ENCODE measurements at regions not wholly inside any gene's neighbourhood (a gene's known extent, or its start where the extent isn't known, plus 50 kb on each side); places are given as distances from the start of the nearest gene placed in this dataset.

DNA sequence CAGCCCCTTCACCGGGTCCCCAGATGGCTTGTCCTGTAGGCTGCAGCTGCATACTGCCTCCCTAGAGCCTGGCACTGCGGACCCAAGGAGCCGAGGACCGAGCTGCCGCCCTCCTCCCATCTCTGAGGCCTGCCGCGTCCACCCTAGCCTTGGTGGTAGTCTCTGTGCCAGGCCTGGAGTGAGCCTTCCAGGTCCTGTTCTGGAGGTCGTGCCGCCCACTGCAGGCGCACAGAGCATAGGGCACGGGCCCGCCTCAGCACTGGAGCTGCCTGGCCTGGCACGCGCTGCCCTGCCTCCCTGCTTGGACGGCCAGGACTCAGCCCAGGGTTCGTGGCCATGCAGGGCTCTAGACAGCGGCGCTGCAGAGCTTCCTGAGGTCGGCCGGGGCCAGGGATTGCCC, 239.5 kb downstream of the DCDC2C start (continued):
- TF ChIP-seq, protein P1, sequence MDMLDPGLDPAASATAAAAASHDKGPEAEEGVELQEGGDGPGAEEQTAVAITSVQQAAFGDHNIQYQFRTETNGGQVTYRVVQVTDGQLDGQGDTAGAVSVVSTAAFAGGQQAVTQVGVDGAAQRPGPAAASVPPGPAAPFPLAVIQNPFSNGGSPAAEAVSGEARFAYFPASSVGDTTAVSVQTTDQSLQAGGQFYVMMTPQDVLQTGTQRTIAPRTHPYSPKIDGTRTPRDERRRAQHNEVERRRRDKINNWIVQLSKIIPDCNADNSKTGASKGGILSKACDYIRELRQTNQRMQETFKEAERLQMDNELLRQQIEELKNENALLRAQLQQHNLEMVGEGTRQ (IDR thresholded peaks at IDR 0.05) = no peak
- TF ChIP-seq SMC3 (IDR thresholded peaks at IDR 0.05) = no peak
- TF ChIP-seq KDM1A (IDR thresholded peaks at IDR 0.05; ENCODE audit: low read depth) = no peak
- TF ChIP-seq JUN (IDR thresholded peaks at IDR 0.05) = no peak

DNA sequence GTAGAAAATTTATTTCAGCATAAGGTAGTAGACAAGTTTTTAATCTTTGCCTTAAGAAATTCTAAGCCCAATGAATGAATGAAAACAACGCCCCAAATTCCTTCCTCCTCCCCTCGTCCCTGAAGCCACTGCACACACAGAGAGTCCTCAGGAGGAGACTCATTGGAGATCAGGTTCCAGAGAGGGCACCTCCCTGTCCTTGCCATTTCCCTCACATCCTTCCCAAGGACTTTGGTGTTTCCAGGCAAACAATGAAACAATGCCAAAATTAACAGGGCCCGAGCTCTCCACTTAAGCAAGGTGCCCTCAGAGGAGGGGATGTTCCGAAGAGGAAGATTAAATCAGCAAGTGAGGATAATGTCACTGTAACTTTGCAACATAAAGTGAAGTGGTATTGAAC, 240.7 kb downstream of the DCDC2C start:
- Histone ChIP-seq H3K9me3 (no peaks in the 10 kb centered on the region), H3K4me3 (no peak overlapping the region), H3K27ac (no peak overlapping the region), H3K4me2 (no peak overlapping the region), H3K4me1 (no peaks in the 10 kb centered on the region)
- 2% methylated on average over 4 of the region's 4 CpGs for WGBS (ENCODE audit: missing lambda C conversion rate)
- DNase-seq (ENCODE audit: low read depth in 1 of 2, low spot score in 1 of 2) (no peak), FAIRE-seq (no peak), ATAC-seq (no peak)
- CTCF ChIA-PET = interaction anchor here (1.2 to 3.0 kb wide), 2 partner anchors 15 to 216 kb away, joined by 3 to 15 read pairs; no protein-coding TSS in a partner anchor
- POLR2A ChIA-PET = no interaction called here
- no peak for TF ChIP-seq ZC3H11A (IDR thresholded peaks at IDR 0.05)
- no peak for TF ChIP-seq RFX5 (IDR thresholded peaks at IDR 0.05)
- TF ChIP-seq SREBF2 (IDR thresholded peaks at IDR 0.05) = no peak
- no peak for TF ChIP-seq ZSCAN20 (CRISPR knock-in tag; IDR thresholded peaks at IDR 0.05)
- TF ChIP-seq BHLHE40 (IDR thresholded peaks at IDR 0.05; ENCODE audit: low read depth, low read length) = no peak
- TF ChIP-seq KDM1A (IDR thresholded peaks at IDR 0.05; ENCODE audit: low read depth) = no peak
- TF ChIP-seq CHD2 (IDR thresholded peaks at IDR 0.05; ENCODE audit: low read length, partially characterized antibody) = no peak
- no peak for TF ChIP-seq HOXA7 (CRISPR knock-in tag; IDR thresholded peaks at IDR 0.05)
- TF ChIP-seq HOXB13 (CRISPR knock-in tag; IDR thresholded peaks at IDR 0.05; ENCODE audit: low read depth) = no peak
- TF ChIP-seq RARB (CRISPR knock-in tag; IDR thresholded peaks at IDR 0.05) = no peak
- no peak for TF ChIP-seq KDM5A (IDR thresholded peaks at IDR 0.05)
- TF ChIP-seq MAZ (IDR thresholded peaks at IDR 0.05; ENCODE audit: borderline replicate concordance, low read depth, low read length) = no peak
- no peak for TF ChIP-seq TP53 (CRISPR knock-in tag; IDR thresholded peaks at IDR 0.05)
- TF ChIP-seq FOSL2 (IDR thresholded peaks at IDR 0.05) = no peak
- no peak for TF ChIP-seq FOSL2 (CRISPR knock-in tag; IDR thresholded peaks at IDR 0.05)
- no peak for TF ChIP-seq POLR2A (IDR thresholded peaks at IDR 0.05; ENCODE audit: low read length)
- no peak for TF ChIP-seq EHMT2 (IDR thresholded peaks at IDR 0.05; ENCODE audit: low read depth)

DNA sequence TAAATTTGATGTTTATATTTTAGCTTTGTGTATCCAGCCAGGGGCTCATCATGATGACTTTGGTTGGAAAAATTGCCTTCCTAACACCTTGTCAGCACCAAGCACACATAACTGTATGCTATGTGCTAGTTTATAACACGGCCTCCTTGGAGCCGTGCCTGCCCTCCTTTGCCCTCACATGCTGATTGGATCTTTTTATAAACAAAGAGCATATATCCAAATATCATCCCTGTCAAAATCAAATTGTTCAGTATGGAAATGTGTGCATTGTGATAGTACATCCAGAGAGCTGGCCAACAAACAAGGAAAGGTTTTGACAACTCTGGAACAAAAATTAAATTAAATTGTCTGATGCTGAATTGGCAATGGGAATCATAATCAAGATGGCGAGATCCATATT, 241.5 kb downstream of the DCDC2C start:
- TF ChIP-seq, protein P2, sequence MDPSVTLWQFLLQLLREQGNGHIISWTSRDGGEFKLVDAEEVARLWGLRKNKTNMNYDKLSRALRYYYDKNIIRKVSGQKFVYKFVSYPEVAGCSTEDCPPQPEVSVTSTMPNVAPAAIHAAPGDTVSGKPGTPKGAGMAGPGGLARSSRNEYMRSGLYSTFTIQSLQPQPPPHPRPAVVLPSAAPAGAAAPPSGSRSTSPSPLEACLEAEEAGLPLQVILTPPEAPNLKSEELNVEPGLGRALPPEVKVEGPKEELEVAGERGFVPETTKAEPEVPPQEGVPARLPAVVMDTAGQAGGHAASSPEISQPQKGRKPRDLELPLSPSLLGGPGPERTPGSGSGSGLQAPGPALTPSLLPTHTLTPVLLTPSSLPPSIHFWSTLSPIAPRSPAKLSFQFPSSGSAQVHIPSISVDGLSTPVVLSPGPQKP (IDR thresholded peaks at IDR 0.05; ENCODE audit: low read depth, low read length) = no peak
- no peak overlapping the region for H3K27ac ChIP-seq
- no peak for FAIRE-seq

DNA sequence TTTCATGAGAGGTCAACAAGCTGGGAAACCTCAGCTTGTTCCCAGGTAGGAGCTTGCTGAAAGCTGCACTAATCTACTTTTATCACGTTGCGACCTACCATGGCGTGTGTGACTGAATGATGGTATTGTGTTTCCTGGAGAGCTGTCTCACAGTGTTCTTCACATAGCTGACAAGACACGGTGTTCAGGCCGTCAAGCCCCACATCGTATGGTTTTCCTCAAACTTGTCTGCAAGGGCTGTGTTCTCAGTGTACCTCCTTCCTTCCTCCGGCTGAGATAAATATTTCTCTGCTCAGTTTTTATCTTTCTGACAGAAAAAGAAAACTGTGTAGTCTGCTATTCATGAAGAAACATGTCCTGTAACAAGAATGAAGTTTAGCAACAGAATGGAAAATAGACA, 244.8 kb downstream of the DCDC2C start:
- 30% methylated on average over 7 of the region's 7 CpGs for WGBS (ENCODE audit: missing lambda C conversion rate)
- Histone ChIP-seq H3K4me3 (no peak overlapping the region), H3K4me1 (no peaks in the 10 kb centered on the region), H3K27ac (no peak overlapping the region), H3K9me3 (peaks cover 2% of the 10 kb centered on the region; the same call in 1 of the 3 replicates), H3K4me2 (no peak overlapping the region)
- FAIRE-seq (no peak), ATAC-seq (no peak), DNase-seq (ENCODE audit: low read depth in 1 of 2, low spot score in 1 of 2) (no peak)
- ChIA-PET CTCF (interaction anchor here (3.0 kb wide), 1 partner anchor 11 kb away, joined by 15 read pairs; no protein-coding TSS in a partner anchor), POLR2A (no interaction called here)
- TF ChIP-seq TFCP2L1 (CRISPR knock-in tag; IDR thresholded peaks at IDR 0.05) (no peak), EHMT2 (IDR thresholded peaks at IDR 0.05; ENCODE audit: low read depth) (no peak), HDAC2 (IDR thresholded peaks at IDR 0.05) (no peak), CBX8 (IDR thresholded peaks at IDR 0.05) (no peak)

More for the DNA sequence above, 241.5 kb downstream of the DCDC2C start:
- Histone ChIP-seq H3K4me2 (no peak overlapping the region), H3K9me3 (no peaks in the 10 kb centered on the region), H3K4me3 (no peak overlapping the region), H3K4me1 (no peaks in the 10 kb centered on the region)
- ChIA-PET CTCF (interaction anchor here (0.5 to 3.0 kb wide), 3 partner anchors 14 to 1422 kb away, joined by 3 to 15 read pairs (median 4); no protein-coding TSS in a partner anchor), POLR2A (no interaction called here)
- ATAC-seq = no peak
- no peak for DNase-seq (ENCODE audit: low read depth in 1 of 2, low spot score in 1 of 2)
- WGBS (ENCODE audit: missing lambda C conversion rate) = 1% methylated on average over 3 of the region's 3 CpGs
